Activated CD8-positive, alpha-beta memory T cell treated with anti-CD3 and anti-CD28 coated beads, Interleukin-2, amount 10 ng/mL, durations not matched to agents 7 days and 5 days (primary cell): ENCODE measurements at regions not wholly inside any gene's neighbourhood (a gene's known extent, or its start where the extent isn't known, plus 50 kb on each side); places are given as distances from the start of the nearest gene placed in this dataset.
A peak's percentile ranks its signal among the peaks of the same experiment; 100 is the strongest.
"Not testable (repeated sequence)": the region's sequence is repeated elsewhere in the genome, so short reads cannot be mapped to it uniquely, and the experiment has no call there.

Experiments
- ATAC-seq: fragments of 150-1000 bp; cut with Tn5 transposase; one replicate; pipeline ENCODE4 v1.10.0; 2021; ENCODE audit warnings: moderate library complexity
- CTCF ChIA-PET: fragments of 350-600 bp; sonication (Branson Sonifier 250); formaldehyde crosslinking; loops from one replicate; lab custom pipeline; 2021; ENCODE audit warnings: antibody characterized with exemption; lab: Charles Lee
- DNase-seq: peaks from one replicate; pipeline ENCODE4 v3.0.0-alpha.2; 2020
- H3K27ac Mint-ChIP-seq: one replicate; pipeline ENCODE4 v1.8.0; 2021; ENCODE audit warnings: mild to moderate bottlenecking, mixed read lengths
- H3K27me3 Mint-ChIP-seq: one replicate; pipeline ENCODE4 v1.8.0; 2021; ENCODE audit warnings: mixed read lengths
- H3K36me3 Mint-ChIP-seq: one replicate; pipeline ENCODE4 v1.8.0; 2021; ENCODE audit warnings: mild to moderate bottlenecking, mixed read lengths
- H3K4me1 Mint-ChIP-seq: one replicate; pipeline ENCODE4 v1.8.0; 2021; ENCODE audit warnings: mixed read lengths
- H3K4me3 Mint-ChIP-seq: one replicate; pipeline ENCODE4 v1.8.0; 2021; ENCODE audit warnings: mild to moderate bottlenecking, moderate library complexity, mixed read lengths
- H3K9me3 Mint-ChIP-seq: one replicate; pipeline ENCODE4 v1.8.0; 2022; ENCODE audit warnings: low read depth, mixed read lengths

- H3K4me3 Mint-ChIP-seq, result no peak overlapping the region
- no peak overlapping the region for H3K27ac Mint-ChIP-seq
- no peaks in the 10 kb centered on the region for H3K4me1 Mint-ChIP-seq
- DNase-seq (no peak), ATAC-seq (no peak)
- CTCF ChIA-PET, result no interaction called here
- no peaks in the 10 kb centered on the region for H3K36me3 Mint-ChIP-seq
- peaks cover 33% of the 10 kb centered on the region for H3K27me3 Mint-ChIP-seq
- no peaks in the 10 kb centered on the region for H3K9me3 Mint-ChIP-seq
Measured at GRCh38 chr14:95597784-95598211, 62.9 kb downstream of the GLRX5 start.

DNA sequence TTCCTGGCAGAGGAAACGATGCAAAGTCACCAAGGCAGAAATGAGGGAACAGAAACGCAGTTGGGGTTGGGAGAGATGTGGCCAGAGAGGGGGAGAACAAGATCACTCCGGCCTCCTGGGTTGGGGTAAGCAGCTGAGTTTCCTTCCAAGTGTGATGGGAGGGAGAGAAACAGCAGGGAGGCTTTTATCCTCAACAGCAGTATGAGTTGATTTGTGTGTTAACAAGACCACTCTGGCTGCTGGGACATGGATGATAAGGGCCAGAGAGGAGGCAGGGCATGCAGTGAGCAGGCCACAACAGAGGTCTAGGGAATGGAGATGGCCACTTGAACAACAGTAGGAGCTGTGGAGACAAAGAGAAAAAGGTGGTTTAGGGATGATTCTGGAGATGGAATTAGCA, 66.8 kb downstream of the GLRX5 start:
- CTCF ChIA-PET, result no interaction called here
- no peaks in the 10 kb centered on the region for H3K36me3 Mint-ChIP-seq
- no peaks in the 10 kb centered on the region for H3K9me3 Mint-ChIP-seq
- H3K4me3 Mint-ChIP-seq, result no peak overlapping the region
- peaks cover 31% of the 10 kb centered on the region for H3K27me3 Mint-ChIP-seq
- DNase-seq, result no peak
- H3K27ac Mint-ChIP-seq, result no peak overlapping the region
- no peak for ATAC-seq
- H3K4me1 Mint-ChIP-seq, result no peaks in the 10 kb centered on the region

- Mint-ChIP-seq H3K27me3 (peaks cover 30% of the 10 kb centered on the region), H3K36me3 (no peaks in the 10 kb centered on the region), H3K4me3 (no peak overlapping the region), H3K9me3 (no peaks in the 10 kb centered on the region), H3K27ac (no peak overlapping the region), H3K4me1 (no peaks in the 10 kb centered on the region)
- no peak for DNase-seq
- CTCF ChIA-PET, result no interaction called here
- ATAC-seq, result no peak
Measured at GRCh38 chr14:95603415-95603814, 68.6 kb downstream of the GLRX5 start.

GRCh38 chr14:95606266-95606665, 71.4 kb downstream of the GLRX5 start:
- CTCF ChIA-PET, result no interaction called here
- no peak overlapping the region for H3K4me3 Mint-ChIP-seq

DNA sequence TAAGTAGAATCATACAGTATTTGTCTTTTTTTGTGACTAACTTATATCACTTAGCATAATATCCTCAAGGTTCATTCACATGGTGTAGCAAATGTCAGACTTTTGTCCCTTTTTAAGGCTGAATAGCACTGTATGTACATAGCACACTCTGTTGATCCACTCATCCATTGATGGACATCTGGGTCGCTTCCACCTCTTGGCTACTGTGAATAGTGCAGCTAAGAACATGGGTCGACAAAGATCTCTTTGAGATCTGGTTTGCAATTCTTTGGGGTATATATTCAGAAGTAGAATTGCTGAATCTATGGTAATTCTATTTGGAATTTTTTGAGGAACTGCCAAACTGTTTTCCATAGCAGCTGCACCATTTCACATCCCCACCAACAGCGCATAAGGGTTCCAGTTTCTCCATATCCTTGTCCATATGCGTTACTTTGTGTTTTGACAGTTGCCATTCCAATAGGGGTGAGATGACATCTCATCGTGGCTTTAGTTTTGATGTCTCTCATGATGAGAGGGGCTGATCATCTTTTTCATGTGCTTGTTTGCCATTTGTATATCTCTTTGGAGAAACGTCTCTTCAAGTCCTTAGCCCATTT, 73.9 kb downstream of the GLRX5 start:
- Mint-ChIP-seq H3K4me1 (no peaks in the 10 kb centered on the region), H3K4me3 (no peak overlapping the region), H3K27ac (no peak overlapping the region), H3K27me3 (peaks cover 37% of the 10 kb centered on the region), H3K9me3 (no peaks in the 10 kb centered on the region), H3K36me3 (no peaks in the 10 kb centered on the region)
- DNase-seq, result no peak
- no peak for ATAC-seq
- CTCF ChIA-PET, result no interaction called here

More at GRCh38 chr14:95606266-95606665, 71.4 kb downstream of the GLRX5 start:
- peaks cover 27% of the 10 kb centered on the region for H3K27me3 Mint-ChIP-seq
- H3K27ac Mint-ChIP-seq, result no peak overlapping the region
- H3K4me1 Mint-ChIP-seq, result no peaks in the 10 kb centered on the region
- no peaks in the 10 kb centered on the region for H3K9me3 Mint-ChIP-seq
- H3K36me3 Mint-ChIP-seq, result no peaks in the 10 kb centered on the region
- no peak for DNase-seq
- no peak for ATAC-seq

GRCh38 chr14:95609398-95609990, 74.6 kb downstream of the GLRX5 start:
- no peaks in the 10 kb centered on the region for H3K4me1 Mint-ChIP-seq
- H3K36me3 Mint-ChIP-seq, result no peaks in the 10 kb centered on the region
- CTCF ChIA-PET, result no interaction called here
- no peak for ATAC-seq
- H3K27ac Mint-ChIP-seq, result no peak overlapping the region
- no peak for DNase-seq
- no peaks in the 10 kb centered on the region for H3K9me3 Mint-ChIP-seq
- peaks cover 37% of the 10 kb centered on the region for H3K27me3 Mint-ChIP-seq
- H3K4me3 Mint-ChIP-seq, result no peak overlapping the region

GRCh38 chr14:95611293-95611880, 74.8 kb upstream of the TCL1B start:
- Mint-ChIP-seq H3K36me3 (no peaks in the 10 kb centered on the region), H3K27me3 (peaks cover 39% of the 10 kb centered on the region), H3K4me3 (no peak overlapping the region), H3K9me3 (no peaks in the 10 kb centered on the region), H3K4me1 (no peaks in the 10 kb centered on the region), H3K27ac (no peak overlapping the region)
- ATAC-seq (no peak), DNase-seq (no peak)
- CTCF ChIA-PET, result no interaction called here

DNA sequence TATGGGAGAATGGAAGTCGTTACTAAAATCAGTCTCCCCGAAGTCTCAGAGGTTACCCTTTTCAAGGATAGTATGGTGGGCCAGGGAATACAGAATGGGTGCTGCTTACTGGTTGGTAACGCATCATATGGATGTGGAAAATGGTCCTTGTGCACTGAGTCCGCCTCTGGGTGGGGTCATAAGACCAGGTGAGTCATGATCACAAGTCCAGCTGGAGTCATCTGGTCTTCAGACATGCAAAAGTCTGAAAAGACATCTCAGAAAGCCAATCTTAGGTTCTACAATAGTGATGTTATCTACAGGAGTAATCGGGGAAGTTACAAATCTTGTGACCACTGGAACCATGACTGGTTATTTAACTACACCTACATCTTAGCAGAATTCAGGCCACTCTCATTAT, 71.9 kb upstream of the TCL1B start:
- peaks cover 29% of the 10 kb centered on the region for H3K27me3 Mint-ChIP-seq
- H3K4me3 Mint-ChIP-seq, result no peak overlapping the region
- no peaks in the 10 kb centered on the region for H3K9me3 Mint-ChIP-seq
- no peak overlapping the region for H3K27ac Mint-ChIP-seq
- H3K36me3 Mint-ChIP-seq, result no peaks in the 10 kb centered on the region
- CTCF ChIA-PET, result no interaction called here
- DNase-seq (no peak), ATAC-seq (no peak)
- H3K4me1 Mint-ChIP-seq, result no peaks in the 10 kb centered on the region

DNA sequence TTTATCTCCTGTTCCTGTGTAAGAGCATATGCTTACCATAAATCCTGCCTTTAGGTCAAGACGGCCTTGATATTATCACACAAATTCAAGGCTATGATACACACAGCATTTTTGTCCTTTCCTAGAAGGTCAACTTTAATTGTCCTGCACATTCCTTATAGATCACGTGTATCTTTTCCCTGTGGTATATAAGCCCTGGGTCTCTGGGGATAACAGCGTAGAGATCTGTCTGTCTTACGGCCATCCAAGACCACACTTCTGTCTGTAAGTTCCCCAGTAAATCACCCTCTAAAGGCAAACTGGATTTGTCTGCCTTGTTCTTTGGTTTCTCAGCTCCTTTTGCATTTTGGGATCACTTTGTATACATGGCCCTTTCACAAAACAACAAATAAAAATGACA, 69.5 kb upstream of the TCL1B start:
- Mint-ChIP-seq H3K4me1 (no peaks in the 10 kb centered on the region), H3K27me3 (peaks cover 17% of the 10 kb centered on the region), H3K4me3 (no peak overlapping the region), H3K27ac (no peak overlapping the region), H3K9me3 (no peaks in the 10 kb centered on the region), H3K36me3 (no peaks in the 10 kb centered on the region)
- CTCF ChIA-PET, result no interaction called here
- DNase-seq (no peak), ATAC-seq (no peak)

GRCh38 chr14:95619785-95620417, 66.3 kb upstream of the TCL1B start:
- ATAC-seq, result no peak
- H3K27me3 Mint-ChIP-seq, result peaks cover 12% of the 10 kb centered on the region
- no peak overlapping the region for H3K27ac Mint-ChIP-seq
- no peaks in the 10 kb centered on the region for H3K4me1 Mint-ChIP-seq
- no peak overlapping the region for H3K4me3 Mint-ChIP-seq
- H3K9me3 Mint-ChIP-seq, result no peaks in the 10 kb centered on the region
- no peaks in the 10 kb centered on the region for H3K36me3 Mint-ChIP-seq
- no peak for DNase-seq
- CTCF ChIA-PET, result no interaction called here

GRCh38 chr14:95620659-95621059, 65.6 kb upstream of the TCL1B start:
- no peaks in the 10 kb centered on the region for H3K36me3 Mint-ChIP-seq
- CTCF ChIA-PET, result no interaction called here
- DNase-seq, result no peak
- no peaks in the 10 kb centered on the region for H3K4me1 Mint-ChIP-seq
- peak overlapping the region; percentile 2 for H3K4me3 Mint-ChIP-seq
- no peak for ATAC-seq
- no peak overlapping the region for H3K27ac Mint-ChIP-seq
- H3K27me3 Mint-ChIP-seq, result peaks cover 12% of the 10 kb centered on the region
- H3K9me3 Mint-ChIP-seq, result no peaks in the 10 kb centered on the region

DNA sequence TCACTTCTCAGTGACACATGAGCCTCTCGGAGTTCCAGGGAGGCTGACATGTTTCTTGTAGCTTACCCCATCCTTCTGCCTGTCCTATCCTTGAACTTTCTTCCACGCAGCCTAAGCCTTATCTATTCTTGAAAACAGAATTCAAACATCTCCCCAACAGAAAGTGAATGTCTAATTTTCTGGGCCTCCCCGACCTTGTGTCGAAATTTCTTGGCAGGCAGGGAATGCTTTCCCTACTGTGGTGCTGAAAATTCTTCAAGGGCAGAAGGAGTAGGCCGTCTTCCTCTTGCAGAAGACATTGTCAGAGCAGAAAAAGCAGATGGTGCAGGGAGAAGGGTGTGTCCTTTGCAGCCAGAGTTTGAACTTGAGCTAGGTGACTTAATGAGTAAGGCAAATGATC, 63.0 kb upstream of the TCL1B start:
- no peaks in the 10 kb centered on the region for H3K36me3 Mint-ChIP-seq
- no peaks in the 10 kb centered on the region for H3K9me3 Mint-ChIP-seq
- CTCF ChIA-PET, result no interaction called here
- DNase-seq (no peak), ATAC-seq (no peak)
- H3K27me3 Mint-ChIP-seq, result peaks cover 6% of the 10 kb centered on the region
- no peak overlapping the region for H3K27ac Mint-ChIP-seq
- no peaks in the 10 kb centered on the region for H3K4me1 Mint-ChIP-seq
- no peak overlapping the region for H3K4me3 Mint-ChIP-seq

DNA sequence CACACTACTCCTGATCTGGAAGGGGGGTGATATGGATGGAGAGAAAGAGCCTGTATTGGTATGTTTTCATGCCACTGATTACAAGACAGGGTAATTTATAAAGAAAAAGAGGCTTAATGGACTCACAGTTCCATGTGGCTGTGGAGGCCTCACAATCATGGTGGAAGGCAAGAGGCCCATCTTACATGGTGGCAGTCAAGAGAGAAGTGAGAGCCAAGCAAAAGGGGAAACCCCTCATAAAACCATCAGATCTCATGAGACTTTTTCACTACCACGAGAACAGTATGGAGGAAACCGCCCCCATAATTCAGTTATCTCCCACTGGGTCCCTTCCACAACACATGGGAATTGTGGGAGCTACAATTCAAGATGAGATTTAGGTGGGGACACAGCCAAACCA, 60.5 kb upstream of the TCL1B start:
- CTCF ChIA-PET, DNase-seq, H3K4me1 Mint-ChIP-seq, H3K27ac Mint-ChIP-seq, H3K36me3 Mint-ChIP-seq, H3K4me3 Mint-ChIP-seq, H3K9me3 Mint-ChIP-seq, H3K27me3 Mint-ChIP-seq, ATAC-seq: not testable (repeated sequence)

DNA sequence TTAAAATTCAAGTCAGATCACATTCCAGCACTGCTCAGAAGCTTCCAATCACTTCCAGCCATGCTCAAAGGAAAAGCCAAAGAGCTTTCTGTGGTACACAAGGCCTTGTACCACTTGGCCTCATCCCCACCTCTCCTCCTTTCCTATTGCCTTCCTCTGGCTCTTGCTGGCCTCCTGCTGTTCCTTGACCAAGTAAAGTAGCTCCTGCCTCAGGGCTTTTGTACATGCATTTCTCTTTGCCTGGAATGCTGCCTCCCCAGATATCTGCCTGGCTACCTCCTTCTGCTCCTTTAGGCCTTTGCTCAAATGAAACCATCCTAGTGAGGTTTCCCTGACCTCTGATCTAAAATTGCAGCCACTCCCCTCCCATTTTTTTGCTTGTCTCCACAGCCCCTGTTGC, 51.2 kb upstream of the TCL1B start:
- no peak overlapping the region for H3K27ac Mint-ChIP-seq
- H3K27me3 Mint-ChIP-seq, result no peaks in the 10 kb centered on the region
- no peaks in the 10 kb centered on the region for H3K36me3 Mint-ChIP-seq
- peaks cover 3% of the 10 kb centered on the region for H3K9me3 Mint-ChIP-seq
- H3K4me1 Mint-ChIP-seq, result no peaks in the 10 kb centered on the region
- CTCF ChIA-PET, result no interaction called here
- DNase-seq (no peak), ATAC-seq (no peak)
- no peak overlapping the region for H3K4me3 Mint-ChIP-seq
